Spleen (tissue), 7 donors: ENCODE measurements at regions not wholly inside any gene's neighbourhood (a gene's known extent, or its start where the extent isn't known, plus 50 kb on each side); places are given as distances from the start of the nearest gene placed in this dataset.

Experiments
- CTCF ChIP-seq, 11 experiments: fragments of 200-600 bp in 7 of 11; fragments of 450-650 bp in 4 of 11; sonication (generic) in 4 of 11; IDR thresholded peaks in 8 of 11; conservative IDR thresholded peaks in 3 of 11; 1 replicate in 7 of 11; 2 replicates in 4 of 11; pipeline versions ENCODE4 v1.4.0 to v1.8.0; 2016 to 2021; ENCODE audit warnings: antibody characterized with exemption in 11 of 11, inconsistent platforms in 4 of 11, mild to moderate bottlenecking in 1 of 11
- POLR2A ChIP-seq, 3 donors: fragments of 450-650 bp; IDR thresholded peaks; one replicate each; pipeline ENCODE4 v1.5.1; 2017; ENCODE audit warnings: antibody characterized with exemption in 3 of 3, mild to moderate bottlenecking in 1 of 3
- POLR2AphosphoS5 ChIP-seq, 3 donors: sonication (generic); formaldehyde crosslinking; IDR thresholded peaks; one replicate each; pipeline ENCODE4 v1.5.1; 2017; ENCODE audit warnings: antibody characterized with exemption in 3 of 3
- donor health status: DM: no; HTN: no; CAD: no; lungs with moderate emphysema.
- donor health status: DM: no; HTN: no; CAD: no.
- donor health status: DM: no; HTN: no; CAD: no.

DNA sequence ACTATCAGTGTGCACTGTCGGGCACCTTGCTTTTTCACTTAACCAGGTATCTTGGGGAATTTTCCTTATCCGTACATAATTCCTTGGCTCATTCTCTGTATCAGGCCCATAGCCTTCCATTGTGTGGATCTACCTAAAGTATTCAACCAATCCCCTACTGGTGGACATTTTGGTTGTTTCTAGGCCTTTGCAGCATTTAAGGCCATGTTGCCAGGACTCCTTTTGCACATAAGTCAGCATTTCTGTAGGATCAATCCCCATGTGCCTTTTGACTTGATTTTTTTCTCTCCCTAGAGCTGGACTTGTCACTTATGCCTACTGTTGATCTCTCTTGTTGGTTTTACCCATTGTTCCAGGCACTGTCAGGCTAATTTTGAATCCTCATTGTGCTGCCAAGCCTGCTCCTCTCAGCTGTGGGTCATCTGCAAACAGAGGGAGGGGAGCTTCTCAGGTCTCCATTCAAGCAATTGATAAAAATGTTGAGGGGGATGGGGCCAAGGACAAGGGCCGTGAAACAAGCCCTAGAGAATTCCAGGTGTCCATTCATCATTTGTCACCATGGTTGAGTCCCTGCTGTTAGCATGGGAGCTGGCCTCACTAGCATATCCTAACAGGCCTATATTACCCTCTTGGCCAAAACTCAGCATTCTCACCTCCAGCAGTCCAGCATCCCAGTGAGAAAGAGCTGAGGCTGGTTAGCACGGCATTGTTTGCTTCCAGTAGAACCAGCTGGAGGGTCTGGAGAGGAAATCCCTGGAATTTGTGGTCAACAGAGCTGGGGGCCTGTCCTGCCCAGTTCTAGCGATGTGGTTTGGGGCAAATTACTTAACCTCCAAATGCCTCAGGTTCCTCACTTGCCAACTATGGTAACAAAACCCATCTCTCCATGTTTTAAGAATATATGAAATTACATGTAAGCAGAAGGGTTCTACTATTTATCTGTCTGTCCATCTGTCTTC is 178.4 kb downstream of the MRPL14 start:
- TF ChIP-seq CTCF (IDR thresholded peaks at IDR 0.05 in 8 of 11, conservative IDR thresholded peaks at IDR 0.05 in 3 of 11) = no peak
- no peak for TF ChIP-seq POLR2A (IDR thresholded peaks at IDR 0.05)
- TF ChIP-seq POLR2AphosphoS5 (IDR thresholded peaks at IDR 0.05) = no peak
